WI38 (cell line): ENCODE measurements at regions not wholly inside any gene's neighbourhood (a gene's known extent, or its start where the extent isn't known, plus 50 kb on each side); places are given as distances from the start of the nearest gene placed in this dataset.

ENCODE experiments used
- H3K4me3 ChIP-seq: 2 replicates; pipeline ENCODE4 v1.5.1; 2011; ENCODE audit warnings: low read depth, mild to moderate bottlenecking, control low read depth, low read length
- CTCF ChIP-seq: IDR thresholded peaks from 2 replicates; pipeline ENCODE4 v1.5.1; 2012; ENCODE audit warnings: low read depth, mild to moderate bottlenecking, control low read depth, low read length

GRCh38 chr7:85310301-85310700 lies 123.4 kb upstream of the SEMA3D start:
- no peak for TF ChIP-seq CTCF

GRCh38 chr7:85306115-85306514 lies 119.3 kb upstream of the SEMA3D start:
- TF ChIP-seq CTCF = no peak
- no peak overlapping the region for H3K4me3 ChIP-seq

More at GRCh38 chr7:85310301-85310700, 123.4 kb upstream of the SEMA3D start:
- H3K4me3 ChIP-seq = no peak overlapping the region

DNA sequence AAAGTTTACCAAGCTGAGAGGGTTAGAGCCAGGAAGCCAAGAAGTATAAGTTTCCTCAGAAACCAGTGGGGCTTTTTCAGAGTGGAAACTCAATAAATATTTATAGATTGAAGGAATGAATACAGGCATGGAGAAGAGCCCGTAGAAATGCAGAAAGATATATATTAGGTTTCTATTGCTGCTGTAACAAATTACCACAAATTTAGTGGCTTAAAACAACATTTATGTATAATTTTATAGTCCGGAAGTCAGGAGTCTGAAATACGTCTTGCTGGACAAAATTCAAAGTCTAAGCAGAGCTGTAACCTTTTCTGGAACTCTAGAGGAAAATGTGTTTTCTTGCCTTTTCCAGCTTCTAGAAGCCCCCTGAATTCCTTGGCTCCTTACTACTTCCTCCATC lies 107.3 kb upstream of the SEMA3D start:
- no peak overlapping the region for H3K4me3 ChIP-seq
- no peak for TF ChIP-seq CTCF

- no peak for TF ChIP-seq CTCF
- no peak overlapping the region for H3K4me3 ChIP-seq
Measured at GRCh38 chr7:85292908-85293576, 106.2 kb upstream of the SEMA3D start.

DNA sequence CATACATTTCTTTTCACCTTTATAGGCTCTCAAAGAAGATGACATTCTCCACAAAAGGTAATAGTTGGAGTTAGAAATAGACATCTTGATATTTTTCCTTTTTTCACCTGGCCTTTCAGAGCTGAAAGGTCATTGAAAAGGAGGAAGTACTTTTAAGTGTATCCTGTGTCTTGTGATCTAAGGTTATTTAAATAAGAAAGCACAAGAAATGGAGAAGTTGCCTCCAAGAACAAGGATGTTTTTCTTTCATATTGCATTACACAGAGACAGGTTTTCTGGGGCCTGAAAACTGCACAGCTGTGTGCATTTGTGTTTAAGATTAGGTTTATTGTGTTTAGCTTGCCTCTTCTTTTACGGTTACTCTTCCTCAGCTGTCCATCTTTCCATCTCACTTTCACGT lies 103.4 kb upstream of the SEMA3D start:
- no peak overlapping the region for H3K4me3 ChIP-seq
- TF ChIP-seq CTCF = no peak

- no peak overlapping the region for H3K4me3 ChIP-seq
- TF ChIP-seq CTCF = no peak
Measured at GRCh38 chr7:85289279-85289678, 102.4 kb upstream of the SEMA3D start.

DNA sequence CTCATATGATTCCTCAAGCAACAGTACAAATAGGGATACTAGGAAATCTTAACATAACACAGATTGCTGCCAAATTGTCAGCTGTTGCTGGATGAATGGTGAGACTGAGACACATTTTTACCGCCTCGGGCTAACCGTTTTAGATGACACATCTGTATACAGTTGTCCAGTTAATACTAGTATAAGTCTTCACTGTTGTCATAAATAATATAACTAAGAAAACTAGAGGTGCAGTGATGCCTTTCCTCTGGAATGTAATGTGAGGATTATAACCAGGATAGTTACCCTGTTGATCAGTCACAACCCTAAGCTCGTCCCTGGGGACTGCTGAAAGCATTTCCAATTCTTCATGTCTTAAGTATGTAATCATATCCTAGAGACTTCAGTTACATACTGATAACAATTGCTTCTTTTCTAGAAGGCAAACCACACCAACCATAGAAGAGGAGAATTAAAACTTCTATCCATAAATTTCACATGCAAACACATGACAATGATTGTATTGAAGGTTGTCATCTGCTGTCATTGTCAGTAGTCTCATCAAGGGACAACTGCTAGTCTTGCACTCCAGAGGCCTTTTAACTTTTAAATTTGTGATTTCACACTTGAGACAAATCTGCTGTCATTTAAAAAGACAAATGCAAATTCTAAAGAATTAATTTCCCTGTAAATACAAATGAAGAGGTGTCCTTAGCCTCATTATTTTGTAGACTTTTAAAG lies 100.4 kb upstream of the SEMA3D start:
- no peak overlapping the region for H3K4me3 ChIP-seq
- TF ChIP-seq CTCF = no peak
